RCC 7860 (cell line): ENCODE measurements at regions not wholly inside any gene's neighbourhood (a gene's known extent, or its start where the extent isn't known, plus 50 kb on each side); places are given as distances from the start of the nearest gene placed in this dataset.
"Not testable (repeated sequence)": the region's sequence is repeated elsewhere in the genome, so short reads cannot be mapped to it uniquely, and the experiment has no call there.

Experiments
- DNase-seq: peaks from one replicate; pipeline ENCODE4 v3.0.0-alpha.2; 2015; ENCODE audit warnings: low spot score
- FAIRE-seq: peaks from 2 replicates; lab custom pipeline; 2012; peaks lifted over from hg19 to GRCh38; lab: Jason Lieb, UNC

- FAIRE-seq, result no peak
- DNase-seq, result no peak
Observed at GRCh38 chr2:240191001-240191400, 50.5 kb upstream of the OTOS start.

GRCh38 chr2:240192661-240193060 lies 52.2 kb upstream of the OTOS start:
- FAIRE-seq (no peak), DNase-seq (no peak)

GRCh38 chr2:240194341-240194762 lies 53.9 kb upstream of the OTOS start:
- not testable (repeated sequence) for FAIRE-seq

GRCh38 chr2:240195316-240195861 lies 54.9 kb upstream of the OTOS start:
- FAIRE-seq, result no peak
- no peak for DNase-seq

More at GRCh38 chr2:240194341-240194762, 53.9 kb upstream of the OTOS start:
- not testable (repeated sequence) for DNase-seq

DNA sequence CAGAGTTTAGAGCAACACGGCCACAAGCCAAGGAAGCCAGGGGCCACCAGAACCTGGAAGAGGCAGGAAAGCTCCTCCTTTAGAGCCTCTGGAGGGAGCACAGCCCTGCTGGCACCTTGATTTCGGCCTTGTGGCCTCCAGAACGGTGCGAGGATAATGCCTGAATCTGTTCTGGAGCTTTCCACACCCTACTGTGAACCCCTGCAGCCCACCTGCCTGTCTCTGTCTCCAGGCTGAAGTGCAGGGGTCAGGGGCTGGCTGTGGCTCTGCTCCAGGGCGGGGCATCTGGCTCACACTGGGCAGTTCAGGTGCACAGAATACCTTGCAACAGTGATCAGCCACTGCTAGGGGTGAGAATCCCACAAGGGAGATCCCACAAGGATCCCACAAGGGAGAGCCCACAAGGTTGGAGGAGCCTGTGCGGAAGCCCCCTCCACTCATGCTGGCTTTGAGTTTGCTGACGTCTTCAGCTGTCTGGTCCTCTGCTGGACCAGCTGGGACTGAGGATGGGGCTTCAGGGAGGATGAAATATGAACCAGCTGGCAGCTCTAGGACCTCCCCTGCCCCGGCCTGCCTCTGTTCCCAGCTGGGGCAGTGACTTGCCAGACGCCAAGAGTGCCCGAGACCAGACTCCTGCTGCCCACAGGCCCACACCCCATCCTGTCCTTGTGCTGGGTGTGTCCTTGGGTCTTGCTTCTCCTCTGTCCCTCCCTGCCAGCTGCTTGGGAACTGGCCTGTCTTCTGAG lies 56.4 kb upstream of the OTOS start:
- FAIRE-seq (no peak), DNase-seq (no peak)

- FAIRE-seq (no peak), DNase-seq (no peak)
Observed at GRCh38 chr2:240197462-240198139, 57.1 kb upstream of the OTOS start.

DNA sequence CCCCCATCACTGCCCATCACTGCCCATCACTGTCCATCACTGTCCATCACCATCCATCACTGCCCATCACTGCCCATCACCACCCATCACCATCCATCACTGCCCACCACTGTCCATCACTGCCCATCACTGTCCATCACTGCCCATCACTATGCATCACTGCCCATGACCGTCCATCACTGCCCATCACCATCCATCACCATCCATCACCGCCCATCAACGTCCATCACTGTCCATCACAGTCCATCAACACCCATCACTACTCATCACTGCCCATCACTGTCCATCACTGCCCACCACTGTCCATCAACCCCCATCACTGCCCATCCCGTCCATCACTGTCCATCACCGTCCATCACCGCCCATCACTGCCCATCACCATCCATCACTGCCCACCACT lies 57.8 kb upstream of the OTOS start:
- FAIRE-seq, result no peak

DNA sequence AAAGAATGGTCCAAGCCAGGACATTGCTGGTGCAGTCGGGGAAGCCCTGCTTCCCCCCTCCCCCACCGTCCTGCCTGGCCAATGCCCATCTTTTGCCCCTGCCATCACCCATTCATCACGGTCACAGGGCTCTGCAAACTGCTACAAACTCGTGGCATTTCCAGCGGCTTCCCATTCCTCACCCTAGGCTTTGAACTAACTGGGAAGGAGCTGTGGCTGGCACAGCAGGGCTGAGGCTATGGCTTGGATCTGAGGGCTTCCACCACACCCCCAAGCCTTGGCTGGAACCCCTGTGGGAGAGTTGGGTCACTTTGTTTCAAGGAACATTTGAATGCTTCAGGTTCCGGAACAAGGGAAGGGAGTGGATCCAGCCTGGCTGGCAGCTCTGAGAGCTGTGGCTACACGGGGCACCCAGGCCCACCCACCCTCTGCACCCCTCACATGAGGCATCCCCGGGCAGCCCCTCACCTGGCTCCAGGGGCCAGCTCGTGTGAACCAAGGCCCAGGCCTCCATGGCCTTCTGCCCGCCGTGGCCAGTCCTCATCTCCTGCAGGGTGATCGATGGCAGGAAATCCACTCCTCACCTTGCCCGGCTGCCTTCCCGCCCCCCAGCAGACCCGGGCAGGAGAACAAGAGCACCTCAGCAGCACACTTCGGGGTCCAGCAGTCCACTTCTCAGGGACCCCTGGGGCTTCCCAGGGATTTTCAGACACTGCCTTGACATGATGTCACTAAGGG lies 58.8 kb upstream of the OTOS start:
- FAIRE-seq (no peak), DNase-seq (no peak)

More for the DNA sequence above, 57.8 kb upstream of the OTOS start:
- no peak for DNase-seq

DNA sequence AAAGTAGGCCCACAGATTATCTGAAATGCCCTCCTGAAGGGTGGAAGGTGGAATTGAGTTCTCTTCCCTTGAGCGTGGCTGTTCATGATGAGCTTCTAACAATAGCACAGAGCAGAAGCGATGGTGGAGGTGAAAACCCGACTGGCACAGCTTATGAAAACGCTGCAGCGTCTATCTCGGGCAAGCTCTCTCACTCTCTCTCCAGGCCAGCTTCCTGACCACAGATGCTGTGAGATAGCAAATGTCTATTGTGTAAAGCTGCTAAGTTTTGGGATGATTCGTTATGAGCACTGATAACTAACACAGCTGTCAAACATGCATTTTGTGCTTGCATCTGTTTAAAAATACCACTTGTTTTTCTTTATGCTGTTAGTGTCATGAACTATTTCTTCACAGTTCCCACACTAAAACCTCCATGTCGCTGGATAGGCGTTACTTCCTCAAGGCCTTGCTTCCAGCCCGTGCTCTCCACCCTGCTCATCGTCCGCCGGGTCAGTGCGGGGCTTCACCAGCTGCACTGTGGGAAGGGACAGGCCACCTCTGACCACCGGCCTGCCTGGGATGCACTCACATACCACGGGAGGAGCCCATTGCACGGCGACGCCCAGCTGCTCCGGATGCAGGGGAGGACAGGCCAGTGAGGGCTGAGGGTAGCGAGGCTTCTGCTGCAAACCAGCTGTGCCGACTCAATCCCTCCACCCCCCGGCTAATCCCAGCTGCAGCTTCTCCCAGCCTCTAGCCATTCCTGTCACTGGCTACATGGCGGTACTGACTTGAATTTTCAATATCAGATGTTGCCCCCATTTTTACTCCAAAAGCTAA lies 60.0 kb upstream of the OTOS start:
- DNase-seq (no peak), FAIRE-seq (no peak)

DNA sequence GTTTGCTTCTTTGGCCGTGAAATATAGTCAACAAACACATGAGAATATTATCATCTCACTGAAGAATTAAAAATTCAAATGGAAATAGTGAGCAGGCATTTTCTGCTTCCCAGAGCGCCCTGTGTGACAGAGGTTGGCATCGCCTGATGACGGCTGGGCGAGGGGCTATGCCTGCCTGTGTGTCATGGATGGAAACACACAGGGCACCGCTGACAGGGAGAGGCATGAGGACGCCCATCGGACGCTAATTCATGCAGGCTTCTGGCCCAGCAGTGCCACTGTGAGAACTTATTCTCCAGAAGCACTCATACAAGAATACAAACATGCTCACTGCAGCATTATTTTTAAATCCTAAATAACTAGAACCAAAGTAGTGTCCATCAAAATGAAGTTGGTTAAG lies 61.4 kb upstream of the OTOS start:
- no peak for FAIRE-seq
- DNase-seq, result no peak

- FAIRE-seq, result no peak
- no peak for DNase-seq
Observed at GRCh38 chr2:240202586-240202985, 62.1 kb upstream of the OTOS start.

DNA sequence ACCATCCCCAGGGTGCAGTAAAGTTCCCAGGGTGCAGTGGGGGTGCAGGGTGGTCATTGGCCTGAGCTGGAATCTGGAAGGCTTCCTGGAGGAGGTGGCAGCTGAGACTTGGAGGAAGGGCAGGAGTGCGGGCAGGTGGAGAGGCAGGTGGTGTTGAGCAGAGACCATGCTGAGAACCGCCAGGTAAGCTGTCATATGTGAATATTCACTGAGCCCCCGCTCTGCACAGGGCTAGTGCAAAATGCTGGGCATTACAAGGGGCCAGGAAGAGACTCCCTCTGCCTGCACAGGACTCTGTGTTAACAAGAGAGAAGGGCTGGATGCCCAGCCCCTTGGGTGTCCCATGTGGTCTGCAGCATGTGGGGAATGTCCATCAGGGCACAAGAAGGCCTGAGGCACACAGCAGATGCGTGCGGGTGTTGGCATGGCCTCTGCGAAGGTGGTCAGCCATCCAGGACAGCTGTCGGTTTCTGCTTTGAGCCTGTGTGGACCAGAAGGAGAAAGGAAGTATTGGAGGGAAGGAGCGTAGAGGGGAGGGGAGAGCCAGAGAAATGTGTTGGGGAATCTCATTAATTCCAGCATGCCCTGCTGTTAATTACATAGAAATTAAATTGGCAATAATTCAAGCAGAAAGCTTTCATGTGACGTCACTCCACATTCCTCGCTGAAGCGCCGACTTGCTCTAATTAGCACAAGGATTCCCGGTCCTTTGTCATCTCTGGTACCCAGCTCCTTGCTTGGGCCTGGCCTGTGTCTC lies 62.8 kb upstream of the OTOS start:
- no peak for DNase-seq
- FAIRE-seq, result no peak

DNA sequence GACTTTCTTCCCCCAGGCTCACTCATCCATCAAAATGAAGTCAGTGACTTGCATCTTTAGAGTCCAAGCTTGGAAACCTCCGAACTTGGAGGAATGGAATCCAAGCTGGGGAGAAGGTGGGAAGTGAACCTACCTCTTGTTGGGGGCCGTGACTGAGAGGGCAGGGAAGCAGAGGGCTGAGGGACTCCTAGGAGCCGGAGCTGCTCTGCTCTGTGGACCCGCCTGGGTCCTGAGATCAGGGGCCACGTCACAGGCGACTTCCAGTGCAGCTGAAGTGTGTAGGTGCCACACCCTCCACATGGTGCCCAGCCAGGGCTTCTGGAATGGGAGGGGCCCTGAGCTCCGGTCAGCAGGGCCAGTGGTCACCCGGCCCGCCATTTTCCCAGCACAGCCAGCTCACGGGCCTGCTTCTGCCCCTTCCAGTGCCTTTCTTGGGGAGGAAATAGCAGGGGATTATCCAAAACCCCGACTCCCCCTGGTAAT lies 63.4 kb upstream of the OTOS start:
- FAIRE-seq (no peak), DNase-seq (no peak)

- DNase-seq (no peak), FAIRE-seq (no peak)
Observed at GRCh38 chr2:240204431-240205276, 64.2 kb upstream of the OTOS start.

DNA sequence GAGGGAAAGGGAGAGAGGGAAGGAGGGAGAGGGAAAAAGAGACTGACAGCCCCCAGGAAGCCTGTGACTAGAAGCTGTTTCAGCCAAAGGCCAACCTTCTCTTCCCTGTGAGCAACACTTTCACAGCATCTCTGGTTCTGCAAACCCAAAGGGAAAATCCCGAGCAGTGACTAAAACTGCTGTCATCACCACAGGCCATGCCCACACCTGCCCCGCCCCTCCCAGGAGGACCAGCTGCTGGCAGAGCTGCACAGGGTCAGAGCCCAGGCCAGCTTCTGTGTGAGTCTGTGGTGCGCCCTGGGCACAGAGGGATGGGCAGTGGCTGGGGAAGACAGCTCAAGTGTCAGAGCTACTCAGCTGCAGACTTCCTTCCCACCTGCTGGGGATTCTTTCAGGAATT lies 64.9 kb upstream of the OTOS start:
- DNase-seq (peak; percentile 88), FAIRE-seq (peak; percentile 89)

DNA sequence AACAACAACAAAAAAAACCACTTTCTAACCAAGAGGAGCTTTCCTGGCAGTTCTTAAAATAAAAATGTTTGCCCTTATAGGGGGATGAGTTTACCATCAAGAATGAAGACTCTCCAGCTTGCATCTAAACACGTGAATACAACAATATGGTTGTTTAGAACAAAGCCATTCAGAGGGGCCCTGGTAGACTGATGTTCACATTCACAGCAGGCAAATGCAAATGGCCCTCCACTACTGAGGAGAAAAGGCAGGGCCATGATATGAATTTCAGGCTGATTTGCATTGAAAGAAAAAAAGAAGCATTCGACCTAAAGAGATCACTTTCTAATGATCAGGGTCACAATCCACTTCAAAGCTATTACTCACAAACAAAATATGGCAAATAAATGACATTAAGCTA lies 65.3 kb upstream of the OTOS start:
- no peak for DNase-seq
- no peak for FAIRE-seq

GRCh38 chr2:240206630-240207029 lies 66.2 kb upstream of the OTOS start:
- DNase-seq, result no peak

GRCh38 chr2:240207661-240208060 lies 67.2 kb upstream of the OTOS start:
- no peak for DNase-seq
- FAIRE-seq, result no peak

More at GRCh38 chr2:240206630-240207029, 66.2 kb upstream of the OTOS start:
- FAIRE-seq, result no peak

DNA sequence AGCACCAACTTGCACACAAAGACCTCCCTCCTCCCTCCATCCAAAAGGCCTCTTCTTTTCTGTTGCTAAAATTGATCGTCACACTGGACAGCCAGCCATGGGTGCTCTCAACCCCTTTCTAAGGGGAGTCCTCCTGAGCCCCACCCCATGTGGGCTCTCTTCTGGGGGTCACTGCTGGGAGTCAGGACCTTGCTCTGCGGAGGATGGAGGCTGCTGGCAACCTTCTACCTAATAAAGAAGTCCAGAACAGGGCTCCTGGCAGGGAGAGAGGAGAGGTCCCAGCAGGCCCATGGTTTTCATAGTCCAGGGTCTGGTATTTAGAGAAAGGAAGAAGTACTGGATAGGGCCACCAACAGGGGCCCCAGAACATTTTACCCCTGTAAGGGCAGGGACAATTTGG lies 67.6 kb upstream of the OTOS start:
- FAIRE-seq (no peak), DNase-seq (no peak)
